SK-N-DZ (cell line): ENCODE measurements at regions not wholly inside any gene's neighbourhood (a gene's known extent, or its start where the extent isn't known, plus 50 kb on each side); places are given as distances from the start of the nearest gene placed in this dataset.

Experiments used
- DNase-seq: peaks from one replicate; pipeline ENCODE4 v3.0.0-alpha.2; 2015; ENCODE audit warnings: low spot score

- DNase-seq = no peak
These were observed 608.6 kb upstream of the KIRREL3 start for GRCh38 chr11:127609025-127609773.

DNA sequence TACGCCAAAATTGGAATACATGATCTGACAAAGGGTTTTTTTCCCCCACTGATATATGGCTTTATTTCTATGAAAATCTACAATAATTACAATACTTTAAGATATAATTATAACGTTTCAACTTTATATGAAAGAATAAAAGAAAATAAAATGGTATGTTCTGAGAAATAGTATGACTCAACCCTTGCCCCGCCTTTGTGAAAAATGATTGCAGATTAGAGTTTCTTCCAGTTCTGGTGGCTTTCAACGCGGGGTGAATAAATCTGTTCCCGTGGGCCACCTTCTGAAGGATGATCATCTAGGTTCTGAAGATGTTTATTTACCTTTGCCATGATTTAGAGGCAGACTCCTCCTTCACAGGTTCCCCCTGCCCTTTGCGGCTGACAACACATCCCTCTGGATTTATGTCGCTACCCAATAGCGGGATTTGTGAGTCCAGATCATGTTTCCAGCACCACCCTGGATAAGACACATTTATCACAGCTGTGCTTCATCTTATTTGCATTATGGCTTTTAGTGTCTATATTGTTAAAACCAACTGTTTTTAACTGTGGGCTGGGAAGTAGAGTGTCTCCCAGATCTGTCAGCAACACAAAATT, 607.0 kb upstream of the KIRREL3 start:
- DNase-seq = no peak

DNA sequence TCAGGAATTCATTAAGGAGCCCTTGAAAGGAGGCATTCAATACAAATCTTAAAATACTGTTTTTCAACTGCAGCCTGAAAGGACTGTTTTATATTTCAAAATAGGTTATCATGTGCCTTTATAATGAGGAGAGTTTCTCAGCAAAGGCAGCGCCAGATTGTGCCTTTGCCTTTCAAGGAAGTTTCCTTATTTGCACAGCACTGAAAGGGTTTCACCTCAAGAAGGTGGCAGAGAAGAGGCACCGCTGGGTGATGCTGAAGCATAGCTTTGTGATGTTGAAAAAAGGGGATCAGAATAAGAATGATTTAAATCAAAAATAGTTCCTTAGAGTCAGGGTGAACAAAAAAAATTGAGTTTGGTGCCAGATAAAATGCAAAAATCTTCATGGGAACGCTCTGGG, 601.0 kb upstream of the KIRREL3 start:
- DNase-seq = no peak

DNA sequence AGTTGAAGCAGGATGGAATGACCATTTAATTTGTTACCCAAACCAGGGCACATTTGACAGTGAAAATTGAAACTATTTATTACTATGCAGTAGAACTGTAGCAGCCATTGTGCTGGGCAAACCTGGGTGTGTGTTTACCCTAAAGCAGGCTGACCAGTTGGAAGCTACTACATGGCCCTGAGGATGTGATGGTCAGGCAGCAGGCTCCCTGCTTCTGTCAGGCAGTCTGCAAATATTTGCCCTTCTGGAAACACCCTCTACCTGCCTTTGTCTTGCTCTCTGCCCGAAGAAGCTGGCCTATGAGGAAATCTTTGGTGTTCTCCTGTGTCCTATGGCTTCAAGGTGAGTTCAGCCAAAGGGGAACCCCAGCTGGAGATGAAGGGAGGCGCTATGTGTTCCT, 600.1 kb upstream of the KIRREL3 start:
- DNase-seq = no peak

GRCh38 chr11:127598476-127598875, 597.9 kb upstream of the KIRREL3 start:
- DNase-seq = no peak

DNA sequence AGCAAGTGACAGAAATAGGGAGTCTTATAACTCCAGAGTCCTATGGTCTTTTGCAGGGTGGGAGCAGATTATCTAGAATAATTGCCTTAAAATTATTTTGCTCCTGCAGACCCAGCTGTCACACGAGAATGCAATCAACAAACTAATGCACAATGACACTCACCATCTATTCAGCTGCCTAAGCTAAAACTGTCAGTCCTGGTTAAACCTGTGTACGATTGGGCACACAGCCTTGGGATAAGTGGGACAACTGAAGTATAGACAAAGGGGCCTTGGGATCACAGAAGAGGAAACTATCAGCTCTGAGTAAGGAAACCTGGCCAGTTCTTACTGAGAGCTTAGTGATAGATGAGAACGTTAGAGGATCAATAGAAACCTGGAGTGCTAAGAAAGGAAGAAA, 595.9 kb upstream of the KIRREL3 start:
- DNase-seq = no peak

GRCh38 chr11:127592371-127592770, 591.8 kb upstream of the KIRREL3 start:
- no peak for DNase-seq

- no peak for DNase-seq
These were observed 589.7 kb upstream of the KIRREL3 start for GRCh38 chr11:127590314-127590713.

- no peak for DNase-seq
These were observed 587.9 kb upstream of the KIRREL3 start for GRCh38 chr11:127588431-127588830.

DNA sequence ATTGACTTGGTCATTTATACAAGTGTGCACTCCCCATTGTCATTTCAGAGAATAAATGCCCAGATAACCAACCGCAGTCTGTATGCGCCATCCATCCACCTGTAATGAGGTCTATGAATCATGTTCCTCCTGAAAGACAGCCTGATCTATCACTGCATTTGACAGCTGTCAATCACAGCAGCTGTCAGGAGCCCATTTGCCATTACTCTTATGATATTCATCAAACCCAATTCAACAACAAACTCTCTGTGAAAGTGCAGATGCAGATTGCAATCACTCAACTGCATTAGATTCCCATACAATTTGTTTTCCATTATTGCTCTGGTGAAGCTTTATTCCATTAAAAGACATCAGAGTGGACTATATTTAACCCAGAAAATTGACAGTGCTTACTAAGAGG, 586.9 kb upstream of the KIRREL3 start:
- no peak for DNase-seq

DNA sequence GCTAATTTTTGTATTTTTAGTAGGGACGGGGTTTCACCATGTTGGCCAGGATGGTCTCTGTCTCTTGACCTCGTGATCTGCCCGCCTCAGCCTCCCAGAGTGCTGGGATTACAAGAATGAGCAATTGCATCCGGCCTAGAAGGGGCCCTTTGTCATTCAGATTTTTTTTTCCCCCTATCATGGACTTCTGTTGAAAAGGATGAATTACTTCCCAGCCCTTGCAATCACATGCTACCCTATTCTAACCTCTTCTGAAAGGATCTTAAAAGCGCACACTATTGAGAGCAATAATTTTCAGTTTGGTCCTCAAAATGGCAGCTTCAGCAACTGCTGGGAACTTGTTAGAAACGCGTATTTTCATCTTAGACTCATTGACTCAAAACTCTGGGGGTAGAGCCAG, 575.6 kb upstream of the KIRREL3 start:
- no peak for DNase-seq

DNA sequence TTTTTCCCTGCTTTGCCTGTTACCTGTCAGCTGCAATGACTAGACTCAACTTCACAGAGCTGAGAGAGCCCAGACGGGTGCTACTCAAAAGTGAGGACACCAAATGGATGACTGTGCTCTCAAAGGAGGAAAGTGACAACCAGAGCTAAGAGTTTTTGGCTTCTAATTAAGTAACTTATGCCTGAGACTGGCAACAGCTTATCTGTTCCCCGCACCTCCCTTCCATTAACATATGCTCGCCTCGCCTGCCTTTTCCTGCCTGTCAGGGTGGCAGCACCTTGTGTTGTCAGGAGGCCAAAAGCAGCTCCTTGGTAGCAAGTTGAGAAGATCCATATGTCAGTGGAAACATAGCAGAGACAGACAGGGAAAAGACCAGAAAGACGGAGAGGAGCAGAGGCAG, 573.9 kb upstream of the KIRREL3 start:
- no peak for DNase-seq

DNA sequence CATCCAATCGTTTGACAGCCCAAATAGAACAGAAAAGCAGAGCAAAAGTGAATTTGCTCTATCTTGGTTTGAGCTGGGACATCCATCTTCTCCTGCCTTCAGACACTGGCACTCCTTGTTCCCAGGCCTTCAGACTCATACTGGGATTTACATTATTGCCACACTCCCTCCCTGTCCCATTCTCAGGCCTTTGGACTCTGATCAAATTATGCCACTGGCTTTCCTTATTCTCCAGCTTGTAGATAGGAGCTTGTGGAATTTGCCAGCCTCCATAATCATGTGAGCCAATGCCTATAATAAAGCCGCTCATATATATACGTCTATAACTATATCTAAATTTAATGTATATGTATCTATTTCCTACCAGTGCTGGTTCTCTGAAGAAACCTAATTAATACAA, 568.3 kb upstream of the KIRREL3 start:
- no peak for DNase-seq

DNA sequence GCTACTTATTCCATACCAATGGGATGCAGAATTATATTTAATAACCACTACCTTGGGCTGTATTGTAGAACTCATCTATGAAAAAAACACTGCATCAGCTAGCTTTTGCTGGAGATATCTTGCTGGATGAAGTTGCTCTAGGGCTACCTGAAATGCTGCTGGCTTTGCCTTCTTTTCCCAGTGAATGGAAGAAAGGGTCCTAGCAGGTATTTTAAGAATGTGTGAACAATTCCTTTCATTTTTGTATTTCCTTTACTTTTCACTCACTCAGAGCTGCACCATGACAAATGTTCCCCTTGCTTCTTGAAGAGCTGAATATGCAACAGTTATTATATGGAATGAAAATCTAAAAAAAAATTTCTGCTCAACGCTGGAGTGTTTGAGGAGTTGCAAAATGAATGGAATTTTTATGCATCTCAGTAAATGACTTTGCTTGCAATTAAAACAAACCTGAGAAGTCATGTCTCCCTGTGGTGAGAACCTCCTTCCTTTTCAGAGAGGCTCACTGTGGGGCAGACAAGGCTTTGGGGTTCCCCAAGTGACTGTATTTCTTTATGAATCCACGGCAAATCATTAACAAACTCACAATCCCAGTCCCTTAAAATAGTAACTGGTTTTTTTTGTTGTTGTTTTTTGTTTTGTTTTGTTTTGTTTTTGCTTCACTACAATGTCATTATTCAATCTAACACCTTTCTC, 566.8 kb upstream of the KIRREL3 start:
- DNase-seq = no peak

DNA sequence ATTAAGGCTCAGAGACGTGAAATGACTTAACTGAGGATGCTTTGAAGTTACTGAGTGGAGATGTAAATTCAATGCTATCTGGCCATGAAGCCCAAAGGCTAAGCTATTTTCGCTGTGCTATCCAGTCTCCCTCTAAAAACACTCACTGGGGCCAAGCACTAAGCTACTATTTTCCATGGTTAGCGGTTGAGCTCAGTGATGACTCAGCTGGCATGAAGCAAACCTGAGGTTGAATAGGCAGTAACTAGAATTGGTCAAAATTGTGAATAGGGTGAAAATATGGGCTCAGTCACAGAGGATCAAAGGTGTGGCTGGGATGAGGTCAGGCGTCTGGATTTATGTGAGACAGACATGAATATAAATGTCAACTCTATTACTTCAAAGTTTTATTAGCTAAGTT, 564.2 kb upstream of the KIRREL3 start:
- no peak for DNase-seq

- DNase-seq = no peak
These were observed 559.4 kb upstream of the KIRREL3 start for GRCh38 chr11:127559978-127560377.

DNA sequence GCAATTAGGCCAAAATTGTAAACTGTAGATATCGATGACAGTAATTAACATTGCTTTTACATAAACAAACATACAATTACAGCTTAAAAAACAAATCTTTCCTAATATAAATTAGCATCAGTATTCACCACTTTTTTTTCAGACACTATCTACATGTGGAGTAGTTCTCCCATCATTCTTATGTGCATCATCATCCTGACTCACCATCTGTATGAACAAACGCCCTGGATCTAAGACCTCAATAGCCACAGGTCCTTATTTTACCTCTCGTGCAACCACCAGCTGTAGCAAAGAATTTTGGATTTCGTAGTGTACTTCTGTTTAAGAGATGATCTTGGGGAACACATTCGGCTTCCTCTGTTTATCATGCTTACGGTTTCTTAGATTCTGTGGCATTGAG, 551.9 kb upstream of the KIRREL3 start:
- DNase-seq = no peak

DNA sequence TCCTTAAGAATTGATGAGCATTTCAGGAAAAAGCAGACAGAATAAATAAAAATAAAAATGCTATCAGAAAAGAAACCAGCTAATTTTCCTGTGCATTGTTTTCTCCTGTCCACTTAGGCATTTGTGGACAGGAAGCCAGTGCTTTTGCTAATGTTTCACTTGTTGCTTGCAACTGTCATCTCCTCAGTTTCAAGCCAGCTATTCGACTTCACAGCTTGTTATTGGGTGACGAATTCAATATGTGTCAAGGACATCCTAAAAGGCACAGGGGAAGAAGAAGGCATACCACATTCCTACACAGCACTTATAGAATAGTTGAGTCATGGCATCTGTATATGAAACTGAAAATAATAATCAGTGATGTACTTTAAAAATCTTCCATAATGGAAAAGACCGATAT, 530.6 kb upstream of the KIRREL3 start:
- no peak for DNase-seq

DNA sequence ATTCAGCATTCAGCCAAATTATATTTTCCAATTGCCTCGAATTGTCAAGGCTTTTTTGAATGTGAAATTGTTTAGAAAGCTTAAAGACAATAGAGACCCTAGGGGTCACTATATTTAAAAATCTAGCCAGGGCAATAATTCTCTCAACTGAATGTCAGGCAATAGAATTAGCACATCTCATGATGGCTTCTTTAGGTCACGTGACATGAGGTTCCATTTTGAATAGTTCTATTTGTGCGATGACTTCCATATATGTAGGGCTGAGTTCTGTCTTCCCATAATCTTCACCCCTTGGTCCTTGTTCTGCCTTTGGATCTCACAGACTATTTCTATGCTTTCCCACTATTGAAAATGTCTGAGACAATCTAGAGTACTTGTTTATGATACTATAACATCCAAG, 527.7 kb upstream of the KIRREL3 start:
- no peak for DNase-seq

GRCh38 chr11:127524618-127525017, 524.0 kb upstream of the KIRREL3 start:
- DNase-seq = no peak

- no peak for DNase-seq
These were observed 520.8 kb upstream of the KIRREL3 start for GRCh38 chr11:127521413-127521812.

GRCh38 chr11:127507851-127508250, 507.3 kb upstream of the KIRREL3 start:
- no peak for DNase-seq

GRCh38 chr11:127506647-127507046, 506.1 kb upstream of the KIRREL3 start:
- no peak for DNase-seq
